Hindlimb muscle (tissue), 1 donor: ENCODE measurements at regions not wholly inside any gene's neighbourhood (a gene's known extent, or its start where the extent isn't known, plus 50 kb on each side); places are given as distances from the start of the nearest gene placed in this dataset.

Source experiments
- DNase-seq: peaks from one replicate; pipeline ENCODE4 v3.0.0-alpha.2; 2013

DNA sequence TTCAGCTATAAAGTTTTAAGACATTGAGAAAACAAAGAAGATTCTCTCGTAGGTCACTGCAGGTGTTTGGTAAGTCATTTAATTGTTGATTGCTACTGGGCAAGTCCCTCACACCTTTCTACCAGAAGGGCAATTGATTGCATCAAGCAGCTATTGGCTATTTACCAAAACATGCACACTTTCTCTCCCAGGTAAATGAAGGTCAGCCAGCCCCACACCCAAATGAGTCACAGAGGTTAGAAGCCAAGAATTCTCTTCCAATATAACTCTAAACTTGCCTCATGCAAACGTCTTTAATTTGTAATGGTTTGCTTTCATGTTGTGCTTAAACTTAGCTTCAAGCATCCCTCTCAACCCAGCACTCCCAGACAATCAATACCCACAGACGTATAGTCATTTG, 475.3 kb upstream of the ADGRL2 start:
- no peak for DNase-seq

DNA sequence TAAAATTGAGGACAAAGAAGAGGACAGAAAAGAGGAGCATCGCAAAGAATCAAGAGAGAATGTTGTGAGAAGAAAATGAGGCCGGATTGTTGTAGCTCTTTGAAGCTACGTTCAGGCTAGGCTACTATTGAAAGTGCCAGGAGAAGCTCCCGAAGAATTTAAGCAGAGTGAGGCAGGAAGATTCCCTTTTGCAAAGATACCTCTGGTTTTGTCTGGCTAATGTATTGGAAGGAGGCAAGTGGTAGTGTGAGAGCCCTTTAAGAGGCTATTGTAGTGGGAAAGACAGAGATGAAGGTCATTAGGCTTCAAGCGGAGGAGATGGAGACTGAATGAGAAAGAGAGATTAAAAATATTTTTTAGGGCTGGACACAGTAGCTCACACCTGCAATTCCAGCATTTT, 476.9 kb upstream of the ADGRL2 start:
- DNase-seq = no peak

DNA sequence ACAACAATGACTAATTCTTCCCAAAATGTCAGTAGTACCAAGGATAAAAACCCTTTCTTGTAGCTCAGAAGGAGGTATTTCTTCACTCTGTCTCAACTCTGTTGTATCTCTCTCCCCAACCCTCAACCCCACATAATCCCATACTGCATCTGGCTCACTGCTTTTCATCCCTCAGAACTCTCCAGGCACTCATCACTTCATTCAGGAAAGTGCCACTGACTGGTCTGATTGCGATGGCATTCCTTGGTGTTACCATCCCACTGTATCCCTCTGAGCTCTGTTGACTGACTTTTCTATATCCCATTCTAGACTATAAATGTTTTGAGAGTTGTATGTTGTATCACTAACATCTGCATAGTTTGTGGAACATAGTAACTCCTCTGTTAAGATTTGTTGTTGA, 483.5 kb upstream of the ADGRL2 start:
- no peak for DNase-seq

DNA sequence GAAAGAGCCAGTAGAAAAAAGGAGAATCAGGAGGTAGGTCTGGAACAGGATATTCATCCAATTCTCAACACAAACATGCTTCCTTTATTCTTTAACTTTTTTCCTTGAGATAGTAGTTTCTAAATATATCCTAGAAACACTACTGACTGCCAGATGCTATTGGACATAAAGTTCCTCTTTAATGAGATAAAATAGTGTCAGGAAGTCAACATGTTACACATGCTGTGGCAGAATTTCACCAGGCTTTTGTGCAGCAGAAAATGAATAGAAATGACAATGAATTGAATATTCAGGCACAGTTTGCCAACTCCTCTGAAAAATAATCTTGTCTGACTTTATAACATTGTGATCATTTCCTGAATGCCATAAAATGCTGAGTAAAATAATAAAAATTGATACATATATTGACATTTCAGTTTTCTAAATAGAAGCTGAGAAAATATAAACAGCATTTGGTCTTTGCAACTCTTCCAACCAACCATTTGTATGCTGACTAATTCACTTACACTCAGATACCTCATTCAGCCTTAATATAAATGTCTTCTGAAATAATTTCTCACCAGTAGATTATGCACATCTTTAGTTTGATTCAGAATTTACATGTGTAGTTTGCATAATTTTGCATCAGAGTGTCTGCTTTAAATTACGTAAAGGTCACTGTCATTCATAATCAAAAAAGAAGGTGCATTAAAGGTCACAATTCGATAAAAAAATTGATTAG, 486.1 kb upstream of the ADGRL2 start:
- DNase-seq = no peak

DNA sequence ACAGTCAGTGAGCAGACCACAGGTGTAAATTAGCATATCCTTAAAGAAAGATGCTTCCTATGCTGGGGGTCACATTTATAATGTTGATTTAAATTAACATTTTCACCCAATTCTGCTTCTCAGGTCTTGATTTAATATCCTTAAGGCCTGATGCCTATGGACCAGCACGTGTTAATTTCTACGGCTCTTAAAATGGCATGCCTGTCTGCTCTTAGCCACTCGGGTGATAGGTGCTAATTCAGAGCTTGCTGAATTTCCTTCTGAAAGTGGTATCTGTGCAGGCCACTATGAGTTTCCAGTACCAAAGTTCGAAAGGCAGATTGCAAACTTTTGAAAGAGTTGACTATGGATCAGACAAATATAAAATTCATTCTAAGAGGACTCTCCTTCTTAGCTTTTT, 487.4 kb upstream of the ADGRL2 start:
- DNase-seq = no peak

DNA sequence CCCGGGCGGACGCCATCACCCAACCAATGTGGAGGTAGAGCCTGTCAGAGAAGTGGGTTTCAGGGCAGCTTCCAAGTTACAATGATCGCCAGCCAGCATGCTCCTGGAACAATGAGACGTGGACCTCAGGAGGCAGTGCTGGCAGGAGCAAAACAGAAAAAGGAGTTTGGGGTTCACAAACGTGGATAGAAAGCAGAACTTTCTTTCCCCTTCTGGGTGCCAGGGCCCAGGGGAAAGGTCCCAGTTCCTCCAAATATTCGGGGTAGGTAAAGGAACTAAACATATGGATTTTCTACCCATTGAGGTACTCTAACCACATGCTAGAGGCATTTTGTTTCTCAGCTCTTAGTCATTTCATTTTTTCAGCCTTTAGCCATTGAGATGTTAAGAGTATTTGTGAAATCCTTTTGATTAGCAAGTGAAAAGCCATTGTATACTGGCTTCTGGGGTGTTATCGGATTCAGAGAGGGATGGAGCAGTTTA, 488.4 kb upstream of the ADGRL2 start:
- no peak for DNase-seq

DNA sequence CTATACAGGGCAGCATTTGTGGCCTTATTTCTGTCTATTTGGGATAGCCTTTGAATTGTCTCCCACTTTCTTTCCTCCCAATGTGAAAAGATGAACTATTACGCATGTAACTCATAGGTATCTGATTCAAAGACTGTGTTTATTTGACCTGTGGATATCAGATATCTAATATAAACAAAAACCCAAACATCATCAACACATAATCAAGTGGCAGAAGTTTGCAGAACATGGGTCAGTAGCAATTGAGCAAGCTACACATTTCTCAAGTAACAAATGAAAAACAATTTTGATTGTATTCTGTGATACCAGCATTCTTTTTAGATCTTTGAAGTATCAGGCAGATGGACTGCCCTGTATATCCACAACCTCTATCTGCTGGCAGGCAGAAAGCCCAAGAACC, 490.5 kb upstream of the ADGRL2 start:
- DNase-seq = no peak

DNA sequence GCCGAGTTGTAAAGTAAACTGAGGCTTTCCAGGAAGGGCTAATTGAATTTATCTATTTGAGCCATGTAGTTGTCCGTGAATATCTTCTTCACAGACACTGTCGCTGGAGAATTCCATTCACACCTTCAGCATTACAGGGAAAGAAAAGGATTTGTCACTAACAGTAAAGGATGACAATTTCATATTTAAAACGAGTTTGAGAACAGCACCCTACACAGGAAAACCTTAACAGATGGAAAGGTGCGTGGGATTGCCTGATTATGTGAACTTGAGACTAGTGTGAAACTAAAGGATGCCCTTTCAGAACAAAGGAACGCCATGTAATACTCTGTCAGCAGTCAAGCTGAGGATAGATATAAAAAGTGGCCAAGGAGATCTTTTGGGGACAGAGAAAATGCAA, 492.5 kb upstream of the ADGRL2 start:
- no peak for DNase-seq

DNA sequence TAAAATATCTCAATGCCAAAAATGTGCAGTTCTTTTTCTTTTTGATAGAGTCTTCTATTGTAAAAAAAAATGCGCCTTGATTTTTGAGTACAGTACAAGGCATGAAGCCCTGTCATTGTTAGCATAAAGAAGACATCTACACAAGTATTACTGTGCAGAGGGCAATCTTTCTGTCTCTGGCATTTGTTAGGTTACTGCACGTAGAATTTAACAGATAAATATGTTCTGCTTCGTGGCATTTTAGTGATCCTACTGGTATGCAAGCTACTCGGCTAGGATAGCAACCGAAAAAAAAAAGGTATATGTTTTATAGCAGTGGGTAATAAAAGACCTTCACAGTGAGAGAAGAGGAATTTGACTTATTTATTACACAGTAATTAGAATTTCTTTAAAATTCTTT, 492.9 kb upstream of the ADGRL2 start:
- DNase-seq = no peak

DNA sequence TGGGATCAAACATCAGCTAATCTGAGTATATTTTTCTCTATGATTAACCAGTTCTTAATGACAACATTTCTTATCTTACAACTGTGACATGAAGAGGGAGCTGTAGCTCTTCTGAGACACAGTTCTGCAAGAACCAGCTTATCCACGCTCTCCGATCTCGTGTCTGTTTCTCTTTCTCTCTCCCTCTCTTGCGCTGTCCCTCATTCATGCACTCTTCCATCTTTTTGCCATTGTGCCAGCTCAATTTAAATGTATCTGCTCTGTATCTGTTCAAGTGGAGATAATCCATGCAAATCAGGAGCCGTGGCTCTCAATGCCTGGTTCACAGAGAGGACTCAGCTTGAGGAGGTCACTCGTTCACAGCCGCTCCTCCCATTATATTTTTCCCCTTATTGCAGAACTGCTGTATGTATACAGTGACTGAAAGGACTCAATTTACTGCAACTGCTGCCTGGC, 494.7 kb upstream of the ADGRL2 start:
- DNase-seq = peak; percentile 71

DNA sequence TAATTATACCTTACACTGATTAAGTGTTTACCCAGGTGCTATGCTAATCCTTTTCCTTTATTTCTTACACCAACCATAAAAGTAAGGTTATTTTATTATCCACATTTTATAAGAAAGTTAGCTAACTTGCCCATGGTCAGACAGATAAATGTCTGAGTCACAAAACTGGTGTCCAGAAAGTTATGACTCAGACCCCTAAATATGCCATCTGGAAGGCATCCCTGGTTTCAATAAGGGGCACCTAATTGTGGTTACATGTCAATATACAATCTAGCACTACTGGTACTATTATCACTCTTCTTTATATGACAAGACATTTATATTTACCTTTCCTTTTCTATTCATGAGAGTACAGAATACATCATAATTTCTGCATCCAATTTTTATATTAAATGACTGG, 496.5 kb upstream of the ADGRL2 start:
- no peak for DNase-seq

DNA sequence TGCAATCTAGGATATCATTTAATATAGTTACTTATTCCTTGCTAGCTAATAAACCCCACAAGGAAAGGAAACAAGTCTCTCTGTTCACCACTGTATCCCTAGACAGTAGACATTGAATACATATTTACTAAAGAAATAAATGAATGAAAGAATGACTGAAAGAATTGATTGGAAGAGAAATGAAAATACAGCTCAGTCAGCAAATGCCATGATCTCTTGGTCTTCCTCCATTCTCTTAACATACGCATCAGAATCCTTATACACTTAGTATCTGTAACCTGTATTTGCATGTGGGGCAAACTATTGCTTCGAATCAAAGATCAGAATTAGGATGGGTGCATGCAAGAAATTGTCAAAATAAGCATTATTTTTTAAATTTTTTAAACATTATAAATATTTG, 500.8 kb upstream of the ADGRL2 start:
- no peak for DNase-seq

DNA sequence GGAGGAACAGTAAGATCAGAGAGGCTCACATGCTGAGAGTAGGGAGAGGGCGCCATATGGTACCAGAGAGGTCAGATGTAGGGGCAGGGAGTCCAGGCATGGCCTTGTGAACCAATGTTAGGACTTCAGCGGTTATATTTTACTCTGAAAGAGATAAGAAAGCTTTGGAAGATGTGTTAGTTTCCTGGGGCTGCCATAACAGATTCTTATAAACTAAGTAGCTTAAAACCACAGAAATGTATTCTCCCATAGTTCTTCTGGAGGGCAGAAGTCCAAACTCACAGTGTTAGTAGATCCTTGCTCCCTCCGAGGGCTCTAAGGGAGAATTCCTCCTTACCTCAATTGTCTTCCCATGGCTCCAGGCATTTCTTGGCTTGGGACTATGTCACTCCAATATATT, 502.5 kb upstream of the ADGRL2 start:
- no peak for DNase-seq

DNA sequence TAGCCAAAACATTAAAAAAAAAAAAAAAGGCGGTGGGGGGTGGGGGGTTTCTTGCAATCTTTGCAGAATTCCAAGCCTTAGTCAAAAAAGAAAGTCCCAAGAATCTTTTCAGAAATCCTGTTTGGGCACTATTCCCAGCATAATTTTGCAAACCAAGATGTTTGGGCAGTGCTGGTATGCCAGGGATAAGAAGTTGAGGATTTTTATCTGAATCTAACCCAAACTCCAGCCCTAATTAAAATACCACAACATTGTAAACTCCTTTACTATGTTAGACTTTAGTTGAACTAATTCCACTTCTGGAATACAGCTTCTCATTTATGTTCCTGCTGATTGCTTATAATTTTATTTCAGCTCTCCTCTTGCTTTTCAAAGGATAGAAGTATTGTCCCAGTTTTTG, 504.1 kb upstream of the ADGRL2 start:
- peak; percentile 28 for DNase-seq

DNA sequence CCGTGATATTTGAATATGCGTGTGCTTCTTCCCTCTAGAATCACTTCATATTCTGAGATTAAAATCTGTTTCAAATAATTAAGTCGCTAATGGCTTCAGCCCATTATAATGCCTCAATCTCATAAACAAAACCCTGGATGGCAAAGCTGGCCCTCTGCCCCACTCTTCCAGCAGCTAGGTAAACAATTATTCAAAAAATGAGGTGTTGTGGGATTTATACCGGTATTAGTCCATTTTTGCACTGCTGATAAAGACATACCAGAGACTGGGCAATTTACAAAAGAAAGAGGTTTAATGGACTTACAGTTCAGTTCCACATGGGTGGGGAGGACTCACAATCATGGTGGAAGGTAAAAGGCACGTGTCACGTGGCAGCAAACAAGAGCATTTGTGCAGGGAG, 510.4 kb upstream of the ADGRL2 start:
- DNase-seq = no peak

DNA sequence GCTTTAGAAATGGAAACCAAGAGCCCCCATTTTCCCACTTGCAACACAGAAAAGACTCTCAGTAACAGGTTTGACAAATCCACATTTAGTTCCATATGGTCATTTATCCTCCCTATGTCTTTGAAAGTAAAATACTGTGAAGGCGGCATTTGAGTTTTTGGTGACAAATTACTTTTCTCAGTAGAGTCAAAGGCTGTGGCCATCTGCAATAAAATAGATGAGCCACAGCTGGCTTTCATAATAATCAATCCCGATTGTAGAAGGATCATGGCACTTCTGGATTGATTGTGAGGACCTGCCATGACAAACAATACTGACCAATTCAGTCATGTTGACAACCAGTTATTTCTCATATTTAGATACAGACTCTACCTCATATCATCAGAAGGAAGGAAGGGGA, 512.0 kb upstream of the ADGRL2 start:
- no peak for DNase-seq

DNA sequence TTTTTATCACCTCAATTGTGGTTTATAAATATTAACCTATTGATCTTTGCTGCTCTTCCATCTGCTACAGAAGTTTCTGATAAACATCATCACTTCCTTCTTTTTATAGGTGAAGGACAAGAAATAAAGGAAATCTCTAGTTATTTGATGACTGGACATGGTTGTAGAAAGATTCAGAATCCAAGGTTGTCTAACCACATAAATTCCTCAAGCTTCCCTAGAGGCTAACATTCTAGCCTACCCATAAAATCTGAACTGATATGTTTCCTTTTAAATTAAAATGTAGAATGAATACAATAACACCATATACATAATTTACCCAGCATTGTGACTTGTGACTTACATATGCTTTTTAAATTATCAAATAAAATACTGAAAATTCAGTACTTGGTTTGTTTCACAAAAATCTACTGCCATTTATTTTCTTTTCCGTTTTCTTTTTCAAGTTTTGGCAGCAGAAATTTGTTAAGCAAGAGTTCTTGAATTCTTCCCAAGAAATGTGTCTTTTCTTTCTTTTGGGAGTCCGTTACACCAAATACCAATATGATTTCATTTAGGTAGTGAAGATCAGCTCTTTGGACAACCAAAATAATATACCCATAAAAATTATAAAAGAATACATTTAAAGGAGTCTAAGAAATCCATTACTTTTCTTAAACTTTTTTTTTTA, 513.2 kb upstream of the ADGRL2 start:
- DNase-seq = peak; percentile 19

DNA sequence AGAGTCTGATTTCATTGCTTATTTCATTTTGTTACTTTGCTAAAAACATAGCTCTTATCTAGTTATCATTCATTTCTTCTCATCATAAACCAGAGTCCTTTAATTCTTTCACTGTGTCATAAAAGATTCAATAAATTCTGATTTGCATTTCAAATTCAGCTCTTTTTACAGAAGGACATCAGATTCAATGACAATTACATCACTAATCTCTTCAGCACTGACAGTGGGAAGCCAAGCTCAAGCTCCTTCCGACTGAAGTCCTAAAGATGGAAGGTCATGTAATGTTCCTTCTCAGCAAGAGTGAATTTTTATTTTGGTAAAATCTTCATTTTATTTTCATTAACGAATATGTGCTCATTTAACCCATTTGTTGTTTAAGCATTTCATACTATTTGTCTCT, 530.7 kb upstream of the ADGRL2 start:
- no peak for DNase-seq

DNA sequence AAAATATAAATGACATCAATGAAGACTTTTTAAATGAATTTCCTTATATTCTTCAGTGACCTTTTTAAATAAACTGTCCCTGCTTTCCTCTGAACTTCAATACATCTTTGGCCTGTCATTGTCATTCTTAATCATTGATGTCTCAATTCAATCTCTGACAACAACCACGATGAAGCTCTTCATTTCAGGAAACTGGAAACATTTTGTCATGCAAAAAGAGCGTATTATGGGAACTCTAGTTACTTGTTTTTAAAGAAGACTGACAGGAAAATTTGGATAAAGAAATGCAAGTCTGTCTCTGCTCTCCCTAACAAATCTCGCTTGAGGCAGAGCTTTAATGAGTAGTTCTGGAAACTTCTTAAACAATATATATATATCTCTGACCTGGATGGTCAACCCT, 535.8 kb upstream of the ADGRL2 start:
- no peak for DNase-seq

DNA sequence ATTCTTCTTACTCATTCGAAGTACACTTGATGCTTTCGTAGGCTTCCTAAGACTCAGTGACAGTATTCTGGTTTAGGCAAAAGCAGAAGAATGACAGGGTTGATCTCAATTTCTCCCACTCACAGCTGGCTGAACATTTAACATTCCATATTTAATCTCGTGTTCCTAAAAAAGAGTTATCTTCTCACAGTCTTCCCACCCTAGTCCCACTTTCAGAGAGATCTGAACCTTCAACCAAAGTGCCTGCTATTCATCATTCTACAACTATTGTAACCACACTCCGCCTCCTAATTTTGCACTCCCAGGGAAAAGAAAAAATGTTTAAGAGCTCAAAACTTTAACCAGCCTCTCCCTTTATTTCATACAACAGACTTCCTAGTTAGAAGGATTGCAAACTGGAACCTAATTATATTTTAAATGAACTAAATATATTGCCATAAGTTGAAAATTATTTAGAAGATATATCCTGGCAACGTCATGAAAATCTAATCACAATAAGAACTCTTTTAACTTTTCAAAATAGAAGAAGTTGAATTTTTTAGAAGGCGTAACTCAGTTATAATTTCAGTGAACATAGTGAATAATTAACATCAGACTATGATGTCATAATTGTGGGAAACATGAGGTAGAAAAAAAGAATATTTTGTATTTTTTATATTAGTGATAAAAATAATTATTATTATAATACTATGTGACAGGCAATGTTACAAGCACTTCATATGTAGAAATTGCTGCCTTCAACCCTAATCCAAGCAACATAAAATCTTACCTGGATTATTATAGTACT, 540.9 kb upstream of the ADGRL2 start:
- DNase-seq = no peak

DNA sequence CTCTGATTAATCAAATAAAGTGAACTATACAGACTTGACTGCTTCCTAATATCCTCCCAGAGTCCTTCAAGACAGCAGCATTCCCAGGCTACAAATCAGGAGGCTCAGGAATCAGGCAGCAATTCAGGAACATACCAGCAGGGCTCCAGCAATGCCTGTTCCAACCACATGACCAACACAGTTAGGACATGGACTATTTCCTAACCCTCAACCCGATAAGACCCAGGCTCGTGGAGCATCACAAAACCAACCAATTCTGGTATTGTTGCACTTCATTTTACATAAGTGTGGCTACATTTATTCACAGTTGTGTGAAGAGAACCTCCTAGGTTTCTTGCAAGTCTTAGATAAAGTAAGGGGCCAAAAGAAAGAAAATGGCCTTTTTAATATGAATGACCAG, 546.2 kb upstream of the ADGRL2 start:
- no peak for DNase-seq

DNA sequence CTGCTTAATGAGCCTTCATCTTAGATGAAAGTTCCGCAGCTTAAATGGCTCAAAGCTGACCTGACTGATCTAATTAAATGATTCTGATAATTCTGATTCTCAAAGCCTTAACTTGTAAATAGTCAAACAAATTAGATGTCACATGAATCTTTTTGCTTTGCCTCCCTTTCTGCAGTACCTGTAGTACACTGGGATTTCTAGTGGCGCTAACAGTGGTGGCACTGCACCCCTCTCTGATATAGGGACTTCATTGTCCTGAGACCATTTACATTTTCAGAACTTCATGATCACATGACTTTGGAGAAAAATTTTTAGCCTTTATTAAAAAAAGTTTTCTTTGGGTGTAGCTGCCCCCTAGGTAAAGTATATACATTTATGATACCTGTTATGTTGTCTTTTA, 546.7 kb upstream of the ADGRL2 start:
- DNase-seq = no peak

DNA sequence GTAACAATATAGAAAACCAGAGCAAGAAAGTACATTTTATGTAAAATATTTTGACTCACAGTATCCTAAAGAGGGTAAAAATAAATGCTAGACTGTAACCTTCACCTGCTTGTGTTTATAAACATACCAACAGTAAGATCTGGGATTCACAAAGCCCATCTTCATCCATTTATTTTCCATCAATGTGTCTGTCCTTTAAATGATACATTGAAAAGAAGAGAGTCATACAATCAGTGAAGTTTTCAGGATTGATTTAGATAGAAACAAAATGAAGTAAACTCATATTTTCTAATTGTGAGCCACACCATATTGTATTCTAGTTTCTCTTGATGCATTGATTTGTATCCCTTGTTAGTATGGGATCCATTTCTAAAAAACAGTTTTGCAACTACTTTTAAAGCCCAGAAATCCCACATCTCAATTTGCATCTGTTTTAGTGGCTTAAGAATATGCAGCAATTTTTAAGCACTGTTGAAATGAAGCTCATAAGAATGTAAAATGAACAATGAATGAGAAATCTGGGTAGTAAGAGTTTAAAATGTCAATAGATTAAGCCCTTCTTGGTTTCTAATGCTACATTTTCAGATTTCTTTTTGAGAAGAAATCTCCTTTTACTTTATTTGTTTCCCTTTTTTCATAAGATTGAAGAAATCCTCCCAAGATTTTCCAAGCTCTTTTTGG, 548.1 kb upstream of the ADGRL2 start:
- no peak for DNase-seq
